ENCODE measurements at regions not wholly inside any gene's neighbourhood (a gene's known extent, or its start where the extent isn't known, plus 50 kb on each side); places are given as distances from the start of the nearest gene placed in this dataset.

DNA sequence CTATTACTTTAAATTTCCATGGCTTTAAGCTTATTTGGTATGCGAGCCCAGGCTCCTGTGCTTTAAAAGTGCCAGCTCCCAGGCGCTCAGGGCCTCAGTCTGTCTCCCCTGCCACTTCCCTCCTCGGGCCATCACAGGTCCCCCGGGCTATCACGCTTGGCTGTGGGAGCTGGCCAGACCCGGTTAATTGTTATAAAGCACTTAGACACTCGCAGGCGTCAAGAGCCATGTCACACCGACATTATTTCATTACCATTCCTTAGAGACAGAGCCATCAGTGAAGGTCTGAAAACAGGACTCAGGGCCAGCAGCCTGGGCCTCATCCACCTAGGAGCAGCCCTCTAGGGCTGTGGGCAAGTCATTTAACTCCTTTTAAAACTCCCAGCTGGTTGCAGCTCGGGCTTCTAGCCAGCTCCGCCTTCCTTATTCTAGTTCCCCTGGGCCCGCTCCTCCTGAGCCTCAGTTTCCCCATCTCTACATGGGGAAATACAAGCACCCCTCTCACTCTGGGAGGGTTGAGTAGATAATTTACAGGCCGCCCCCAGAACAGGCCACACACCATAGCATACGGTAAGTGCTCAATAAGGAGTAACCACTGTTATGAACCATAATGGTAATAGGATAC, 99.0 kb downstream of the HMX1 start:
- no peak for ATAC-seq
- no peak for TF ChIP-seq POLR2A (IDR thresholded peaks at IDR 0.05)
- TF ChIP-seq, protein P1, sequence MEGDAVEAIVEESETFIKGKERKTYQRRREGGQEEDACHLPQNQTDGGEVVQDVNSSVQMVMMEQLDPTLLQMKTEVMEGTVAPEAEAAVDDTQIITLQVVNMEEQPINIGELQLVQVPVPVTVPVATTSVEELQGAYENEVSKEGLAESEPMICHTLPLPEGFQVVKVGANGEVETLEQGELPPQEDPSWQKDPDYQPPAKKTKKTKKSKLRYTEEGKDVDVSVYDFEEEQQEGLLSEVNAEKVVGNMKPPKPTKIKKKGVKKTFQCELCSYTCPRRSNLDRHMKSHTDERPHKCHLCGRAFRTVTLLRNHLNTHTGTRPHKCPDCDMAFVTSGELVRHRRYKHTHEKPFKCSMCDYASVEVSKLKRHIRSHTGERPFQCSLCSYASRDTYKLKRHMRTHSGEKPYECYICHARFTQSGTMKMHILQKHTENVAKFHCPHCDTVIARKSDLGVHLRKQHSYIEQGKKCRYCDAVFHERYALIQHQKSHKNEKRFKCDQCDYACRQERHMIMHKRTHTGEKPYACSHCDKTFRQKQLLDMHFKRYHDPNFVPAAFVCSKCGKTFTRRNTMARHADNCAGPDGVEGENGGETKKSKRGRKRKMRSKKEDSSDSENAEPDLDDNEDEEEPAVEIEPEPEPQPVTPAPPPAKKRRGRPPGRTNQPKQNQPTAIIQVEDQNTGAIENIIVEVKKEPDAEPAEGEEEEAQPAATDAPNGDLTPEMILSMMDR (IDR thresholded peaks at IDR 0.05), result no peak

DNA sequence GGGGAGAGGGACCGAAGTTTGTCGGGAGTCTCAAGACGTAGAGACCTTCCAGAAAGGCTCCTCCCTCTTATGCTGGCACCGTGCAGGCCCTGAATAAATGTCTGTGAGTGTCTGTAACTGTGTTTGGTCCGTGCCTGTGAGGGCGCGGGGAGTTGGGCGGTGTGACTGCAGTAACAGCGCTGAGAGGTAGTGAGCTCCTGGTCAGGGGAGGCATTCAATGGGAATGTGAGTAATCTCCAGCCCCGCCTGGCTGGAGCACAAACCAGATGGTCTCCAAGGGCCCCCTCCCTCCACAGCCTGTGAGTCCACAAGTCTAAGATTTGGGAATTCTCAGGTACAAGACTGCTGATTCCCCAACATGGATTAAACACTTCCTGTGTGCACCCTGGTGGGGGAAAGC, 100.0 kb downstream of the HMX1 start:
- no peak for ATAC-seq
- no peak overlapping the region for H3K4me3 ChIP-seq
- TF ChIP-seq, protein P1 (IDR thresholded peaks at IDR 0.05), result no peak
- no peak for TF ChIP-seq POLR2A (IDR thresholded peaks at IDR 0.05)
- H3K36me3 ChIP-seq (replicated peaks in 1 of 2; ENCODE audit: insufficient read depth in 1 of 2, low read depth in 2 of 2), result no peaks in the 10 kb centered on the region
- WGBS, 2 donors, result 60 to 80% methylated on average over 1 to 9 of the region's 10 CpGs
- H3K4me1 ChIP-seq, result no peaks in the 10 kb centered on the region
- H3K9me3 ChIP-seq, result no peaks in the 10 kb centered on the region
- peak in 1 of 4 donors; percentile 2 for DNase-seq
- intact Hi-C loops (cut with DNase I), result no loop called here
- H3K27me3 ChIP-seq, result no peaks in the 10 kb centered on the region
- H3K27ac ChIP-seq, result no peak overlapping the region

More for the DNA sequence above, 99.0 kb downstream of the HMX1 start:
- H3K36me3 ChIP-seq (replicated peaks in 1 of 2; ENCODE audit: insufficient read depth in 1 of 2, low read depth in 2 of 2), result no peaks in the 10 kb centered on the region
- 68 to 70% methylated on average over 12 to 14 of the region's 14 CpGs for WGBS, 2 donors
- H3K9me3 ChIP-seq, result no peaks in the 10 kb centered on the region
- intact Hi-C loops (cut with DNase I), result no loop called here
- H3K4me3 ChIP-seq, result no peak overlapping the region
- H3K27me3 ChIP-seq, result no peaks in the 10 kb centered on the region
- peak in 2 of 4 donors; percentile 2 to 4 for DNase-seq
- no peaks in the 10 kb centered on the region for H3K4me1 ChIP-seq
- H3K27ac ChIP-seq, result no peak overlapping the region

DNA sequence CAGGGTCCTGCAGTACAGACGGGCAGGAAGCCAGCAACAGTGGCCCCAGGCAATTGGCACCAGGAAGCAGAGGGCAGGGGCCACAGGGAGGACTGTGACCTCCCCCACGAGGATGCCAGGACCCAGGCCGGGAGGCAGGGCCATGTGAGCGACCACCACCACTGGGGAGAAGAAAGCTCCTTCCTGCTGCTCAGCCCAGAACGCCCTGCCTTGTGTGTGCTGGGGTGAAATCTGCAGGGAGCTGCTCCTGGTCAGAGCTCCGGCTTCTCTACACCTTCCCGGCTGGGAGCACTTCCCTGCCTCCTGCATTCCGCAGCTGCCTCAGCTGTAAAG, 100.4 kb downstream of the HMX1 start:
- Histone ChIP-seq H3K36me3 (replicated peaks in 1 of 2; ENCODE audit: insufficient read depth in 1 of 2, low read depth in 2 of 2) (no peaks in the 10 kb centered on the region), H3K9me3 (no peaks in the 10 kb centered on the region), H3K27me3 (no peaks in the 10 kb centered on the region), H3K27ac (no peak overlapping the region), H3K4me3 (no peak overlapping the region), H3K4me1 (no peaks in the 10 kb centered on the region)
- TF ChIP-seq, protein P1 (IDR thresholded peaks at IDR 0.05), result no peak
- no peak for TF ChIP-seq POLR2A (IDR thresholded peaks at IDR 0.05)
- intact Hi-C loops (cut with DNase I), result no loop called here
- 36 to 40% methylated on average over 1 to 8 of the region's 8 CpGs for WGBS, 2 donors
- peak in 1 of 4 donors; percentile 3 for DNase-seq
- no peak for ATAC-seq

DNA sequence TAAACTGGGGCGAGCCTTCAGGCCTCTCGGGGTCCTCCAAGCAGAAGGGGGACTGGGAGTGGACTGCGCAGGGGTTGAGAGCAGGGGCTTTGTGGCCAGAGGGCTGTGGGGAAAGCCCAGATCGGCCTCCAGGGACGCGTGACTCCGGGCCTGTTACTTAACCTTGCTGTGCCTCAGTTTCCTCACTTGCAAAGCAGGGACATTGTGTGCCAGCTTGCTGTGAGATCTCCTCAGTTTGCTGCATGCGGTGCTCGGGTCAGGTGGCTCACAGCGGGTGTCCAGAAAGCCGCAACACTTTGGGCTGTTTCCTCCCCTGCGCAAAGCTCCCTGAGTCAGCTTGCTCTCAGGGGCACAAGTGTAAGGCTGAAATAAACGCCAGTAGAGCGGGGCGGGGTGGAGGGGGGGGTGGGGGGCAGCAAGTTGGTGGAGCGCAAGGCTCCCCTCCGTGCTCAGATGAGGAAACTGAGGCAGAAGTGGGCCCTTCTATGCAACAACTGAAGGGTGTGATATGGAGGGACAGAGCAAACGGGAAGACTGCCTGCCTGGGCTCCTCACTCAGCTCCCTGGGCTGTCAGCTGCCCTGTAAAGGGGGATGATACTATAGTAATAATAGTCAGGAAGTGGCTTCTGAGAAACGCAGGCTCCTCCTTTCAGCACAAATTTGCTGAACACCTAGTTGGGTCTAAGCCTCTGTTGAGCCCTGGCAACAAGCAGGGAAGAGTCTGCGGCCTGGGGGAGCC, 101.0 kb downstream of the HMX1 start:
- WGBS, 2 donors, result 53 to 55% methylated on average over 18 to 20 of the region's 20 CpGs
- H3K36me3 ChIP-seq (replicated peaks in 1 of 2; ENCODE audit: insufficient read depth in 1 of 2, low read depth in 2 of 2), result no peaks in the 10 kb centered on the region
- no peak overlapping the region for H3K27ac ChIP-seq

More for the DNA sequence above, 101.0 kb downstream of the HMX1 start:
- Histone ChIP-seq H3K4me3 (no peak overlapping the region), H3K9me3 (no peaks in the 10 kb centered on the region), H3K27me3 (no peaks in the 10 kb centered on the region), H3K4me1 (no peaks in the 10 kb centered on the region)
- TF ChIP-seq, protein P1 (IDR thresholded peaks at IDR 0.05), result no peak
- no peak for TF ChIP-seq POLR2A (IDR thresholded peaks at IDR 0.05)
- DNase-seq, result peak in 1 of 4 donors; percentile 2
- no peak for ATAC-seq
- intact Hi-C loops (cut with DNase I), result no loop called here
